ENCODE measurements at regions not wholly inside any gene's neighbourhood (a gene's known extent, or its start where the extent isn't known, plus 50 kb on each side); places are given as distances from the start of the nearest gene placed in this dataset.

- no peak for DNase-seq (ENCODE audit: low read depth in 3 of 3)
Measured at GRCh38 chr15:46848704-46849103, 868.6 kb upstream of the SEMA6D start.

DNA sequence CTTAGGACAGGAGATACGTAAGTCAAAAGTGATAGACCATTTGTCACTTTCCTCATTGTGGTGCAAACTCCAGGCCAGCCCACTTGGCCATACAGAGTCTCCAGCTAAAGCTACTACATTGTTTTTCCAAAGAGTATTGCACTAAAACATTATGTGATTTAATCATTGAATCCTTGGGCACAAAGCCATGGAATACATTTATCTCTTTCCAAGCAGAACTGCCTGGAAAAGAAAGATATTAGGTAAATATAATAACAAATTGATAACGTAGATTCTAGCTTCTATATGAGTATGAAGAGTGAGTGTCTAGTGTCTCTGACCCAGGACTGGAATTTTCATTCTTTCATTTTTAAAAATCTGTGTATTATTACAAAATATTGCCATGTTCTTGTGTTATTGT, 863.7 kb upstream of the SEMA6D start:
- no peak for DNase-seq (ENCODE audit: low read depth in 3 of 3)

DNA sequence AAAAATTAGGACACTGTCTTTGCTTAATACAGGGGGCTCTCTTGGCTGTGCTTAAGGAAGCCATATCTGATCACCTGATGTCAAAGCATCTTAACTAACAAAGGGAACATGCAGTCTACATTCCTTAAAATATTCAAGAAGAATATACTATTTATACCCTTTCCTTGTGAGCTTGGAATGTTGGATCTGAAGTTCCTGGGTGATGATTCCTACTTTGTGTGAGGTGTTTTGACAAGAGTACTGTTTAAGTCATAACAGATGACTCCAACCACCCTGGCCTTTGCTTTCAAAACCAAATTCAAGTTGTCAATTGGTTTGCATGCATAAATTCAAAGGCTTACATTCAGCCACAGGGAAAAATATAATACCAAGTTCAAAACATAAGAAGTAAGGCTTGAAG, 862.7 kb upstream of the SEMA6D start:
- DNase-seq (ENCODE audit: low read depth in 3 of 3): no peak

- no peak for DNase-seq (ENCODE audit: low read depth in 3 of 3)
Measured at GRCh38 chr15:46855388-46855787, 861.9 kb upstream of the SEMA6D start.

GRCh38 chr15:46856839-46857502, 860.3 kb upstream of the SEMA6D start:
- DNase-seq (ENCODE audit: low read depth in 3 of 3): no peak

- DNase-seq (ENCODE audit: low read depth in 3 of 3): no peak
Measured at GRCh38 chr15:46858150-46858549, 859.2 kb upstream of the SEMA6D start.

GRCh38 chr15:46861796-46862195, 855.5 kb upstream of the SEMA6D start:
- DNase-seq (ENCODE audit: low read depth in 3 of 3): no peak

DNA sequence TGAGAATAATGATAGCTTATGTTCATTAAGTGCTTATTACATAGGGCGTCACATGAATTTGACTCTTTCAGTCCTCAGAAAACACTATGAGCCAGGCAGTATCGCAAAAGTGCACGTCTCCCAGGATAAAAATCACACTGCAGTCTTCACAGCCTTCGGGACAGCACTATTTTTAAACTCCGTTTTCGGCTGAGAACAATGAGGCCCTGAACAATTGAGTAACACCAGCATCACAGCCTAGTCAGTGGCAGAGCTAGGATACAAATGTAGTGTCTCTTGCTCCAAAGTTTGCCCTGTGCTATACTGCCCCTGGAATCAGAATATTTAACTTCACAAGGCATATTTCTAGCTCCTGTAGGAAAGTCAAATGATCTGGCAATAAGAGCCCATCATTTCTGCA, 852.1 kb upstream of the SEMA6D start:
- no peak for DNase-seq (ENCODE audit: low read depth in 3 of 3)

GRCh38 chr15:46872286-46872980, 844.9 kb upstream of the SEMA6D start:
- no peak for DNase-seq (ENCODE audit: low read depth in 3 of 3)

- DNase-seq (ENCODE audit: low read depth in 3 of 3): no peak
Measured at GRCh38 chr15:46872981-46873330, 844.3 kb upstream of the SEMA6D start.

DNA sequence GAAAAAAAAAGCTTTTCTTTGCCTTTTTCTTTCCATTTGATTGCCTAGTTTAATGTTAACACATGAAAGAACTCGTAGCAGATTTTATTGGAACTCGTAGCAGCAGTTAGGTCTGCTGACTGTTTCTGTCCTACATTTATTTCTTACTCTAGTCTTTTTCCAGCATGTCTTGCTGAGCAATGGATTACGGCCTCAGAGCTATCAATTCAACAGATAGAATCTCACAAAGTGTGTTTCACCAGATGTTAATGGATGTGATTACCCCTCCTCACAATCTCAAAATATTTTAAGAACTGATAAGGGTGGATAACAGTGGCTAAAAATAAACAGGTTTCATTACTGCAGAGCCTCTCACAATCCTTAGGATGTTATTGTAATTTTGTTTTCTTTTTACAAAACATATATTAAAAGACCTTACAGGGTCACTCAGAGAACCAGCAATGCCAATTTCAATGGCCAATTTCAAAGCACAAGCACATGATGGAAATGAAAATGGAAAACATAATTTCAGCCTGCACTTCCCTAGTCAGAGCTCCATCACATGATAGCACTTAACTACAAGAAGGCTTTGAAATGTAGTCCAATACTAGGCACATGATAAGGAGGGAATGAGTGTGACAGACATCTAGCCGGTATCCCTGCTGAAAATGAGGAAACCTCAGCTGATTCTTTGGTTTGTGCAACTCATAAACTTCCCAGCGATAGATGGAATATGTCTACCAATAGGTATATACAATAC, 838.1 kb upstream of the SEMA6D start:
- DNase-seq (ENCODE audit: low read depth in 3 of 3): no peak

- no peak for DNase-seq (ENCODE audit: low read depth in 3 of 3)
Measured at GRCh38 chr15:46880791-46881190, 836.5 kb upstream of the SEMA6D start.

- DNase-seq (ENCODE audit: low read depth in 3 of 3): no peak
Measured at GRCh38 chr15:46892621-46893160, 824.6 kb upstream of the SEMA6D start.

GRCh38 chr15:46894644-46895043, 822.7 kb upstream of the SEMA6D start:
- DNase-seq (ENCODE audit: low read depth in 3 of 3): no peak

GRCh38 chr15:46897266-46897665, 820.0 kb upstream of the SEMA6D start:
- no peak for DNase-seq (ENCODE audit: low read depth in 3 of 3)

GRCh38 chr15:46901001-46901400, 816.3 kb upstream of the SEMA6D start:
- no peak for DNase-seq (ENCODE audit: low read depth in 3 of 3)

DNA sequence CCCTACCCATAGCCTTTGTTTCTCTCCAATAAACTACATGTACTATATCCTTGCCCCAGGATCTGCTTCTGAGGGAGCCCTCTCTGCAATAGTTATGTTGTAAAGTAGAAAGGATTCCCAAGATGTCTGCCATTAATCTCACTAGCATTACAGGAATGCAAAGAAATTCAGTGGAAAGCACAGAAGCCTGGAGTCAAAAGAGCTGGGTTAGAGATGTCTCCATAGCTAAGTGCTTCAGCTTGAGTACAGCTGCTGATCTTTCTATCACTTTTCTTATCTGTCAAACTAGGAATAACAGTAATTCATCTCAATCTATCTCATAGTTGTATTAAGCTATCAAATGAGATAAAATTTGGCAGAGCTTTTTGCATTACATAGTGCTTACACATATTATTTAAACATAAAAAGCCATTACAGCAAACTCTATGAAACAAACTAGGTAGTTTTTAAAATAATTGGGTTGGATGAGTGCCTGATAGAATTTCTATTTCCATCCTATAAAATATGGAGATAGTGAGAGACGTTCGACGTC, 799.5 kb upstream of the SEMA6D start:
- DNase-seq (ENCODE audit: low read depth in 3 of 3): no peak

DNA sequence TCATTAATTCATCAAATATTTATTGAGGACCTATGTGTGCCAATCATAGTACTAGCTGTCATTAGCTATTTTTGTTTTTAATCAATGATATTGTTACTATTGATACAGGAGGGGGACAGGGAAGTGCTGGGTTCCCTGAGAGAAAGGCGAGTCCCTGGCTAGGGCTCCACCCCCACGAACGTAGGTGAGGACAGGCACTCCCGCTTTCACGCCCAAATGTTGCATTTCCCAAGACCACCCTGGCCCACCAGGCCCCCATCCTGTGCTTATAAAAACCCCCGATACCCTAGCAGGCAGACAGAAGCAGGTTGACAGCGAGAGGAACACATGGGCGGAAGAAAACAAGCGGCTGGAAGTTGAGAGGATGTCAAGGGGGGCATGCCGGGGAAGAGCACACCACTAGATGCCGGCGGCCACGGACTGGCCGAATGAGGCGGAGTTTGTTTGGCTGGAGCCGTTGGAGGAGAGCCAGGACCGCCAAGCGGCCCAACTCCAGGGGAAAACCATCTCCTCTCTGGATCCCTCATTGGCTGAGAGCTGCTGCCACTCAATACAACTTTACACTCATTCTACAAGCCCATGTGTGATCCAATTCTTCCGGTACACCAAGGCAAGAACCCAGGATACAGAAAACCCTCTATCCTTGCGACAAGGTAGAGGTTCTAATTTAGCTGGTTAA, 798.7 kb upstream of the SEMA6D start:
- DNase-seq (ENCODE audit: low read depth in 3 of 3): no peak

DNA sequence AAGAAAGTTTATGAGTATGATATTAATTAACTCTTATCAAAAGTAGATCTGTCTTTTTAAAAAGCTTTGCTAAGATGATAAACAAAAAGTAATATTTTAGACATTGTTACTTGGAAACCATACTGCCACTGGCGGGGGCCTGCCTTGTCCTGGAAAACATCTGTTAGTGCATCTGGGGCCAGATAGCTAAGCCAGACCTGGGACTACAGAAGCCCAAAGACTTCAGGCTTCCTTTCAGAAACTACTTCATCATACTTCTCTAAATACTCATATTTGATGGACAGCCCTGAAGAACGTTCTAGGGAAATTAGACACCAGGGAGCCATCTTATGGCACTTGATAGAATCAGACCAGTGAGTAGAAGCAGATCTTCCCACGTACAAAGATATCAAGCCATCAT, 795.4 kb upstream of the SEMA6D start:
- DNase-seq (ENCODE audit: low read depth in 3 of 3): no peak

DNA sequence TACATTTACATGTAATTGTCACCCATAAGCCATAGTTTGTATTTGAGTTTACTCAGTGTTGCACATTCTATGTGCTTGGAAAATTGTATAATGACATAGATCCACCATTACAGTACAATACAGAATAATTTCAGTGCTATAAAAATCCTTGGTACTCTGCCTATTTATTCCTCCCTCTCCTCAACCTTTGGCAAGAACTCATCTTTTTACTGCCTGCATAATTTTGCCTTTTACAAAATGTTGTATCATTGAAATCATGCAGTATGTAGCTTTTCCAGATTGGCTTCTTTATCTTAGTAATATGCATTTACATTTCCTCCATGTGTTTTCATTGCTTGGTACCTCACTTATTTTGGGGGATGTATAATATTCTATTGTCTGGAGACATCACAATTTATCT, 786.9 kb upstream of the SEMA6D start:
- DNase-seq (ENCODE audit: low read depth in 3 of 3): no peak

GRCh38 chr15:46933332-46933731, 784.0 kb upstream of the SEMA6D start:
- no peak for DNase-seq (ENCODE audit: low read depth in 3 of 3)

DNA sequence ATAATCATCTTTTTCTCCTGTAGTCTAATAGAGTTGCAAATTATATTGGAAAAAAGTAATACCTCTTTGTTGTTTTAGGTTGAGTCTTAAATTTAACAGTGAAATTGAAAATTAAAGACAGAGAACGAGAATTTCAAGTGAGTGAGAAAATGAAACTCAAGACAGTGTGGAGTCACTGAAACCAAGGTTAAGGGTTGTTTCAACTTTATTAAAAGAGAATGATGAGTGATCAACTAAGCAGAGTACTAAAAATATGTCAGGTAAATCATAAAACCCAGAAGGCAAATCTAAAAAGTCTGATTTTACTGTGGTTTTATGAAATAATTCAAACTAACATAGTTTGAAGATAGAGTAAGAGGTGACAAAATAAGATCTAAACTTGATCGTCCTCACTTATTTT, 782.5 kb upstream of the SEMA6D start:
- DNase-seq (ENCODE audit: low read depth in 3 of 3): no peak

Measured in stimulated activated CD4-positive, alpha-beta T cell treated with anti-CD3 and anti-CD28 coated beads, TNF-alpha, amount 100 ng/mL, for 24 hours (primary cell).